Anterior cingulate cortex (tissue), 58 donors: ENCODE measurements at regions not wholly inside any gene's neighbourhood (a gene's known extent, or its start where the extent isn't known, plus 50 kb on each side); places are given as distances from the start of the nearest gene placed in this dataset.
"Not testable (repeated sequence)": the region's sequence is repeated elsewhere in the genome, so short reads cannot be mapped to it uniquely, and the experiment has no call there.

Experiments
- DNase-seq, 58 donors: peaks; one replicate each; lab custom pipeline; 2025; lab: John Stamatoyannopoulos, UW

DNA sequence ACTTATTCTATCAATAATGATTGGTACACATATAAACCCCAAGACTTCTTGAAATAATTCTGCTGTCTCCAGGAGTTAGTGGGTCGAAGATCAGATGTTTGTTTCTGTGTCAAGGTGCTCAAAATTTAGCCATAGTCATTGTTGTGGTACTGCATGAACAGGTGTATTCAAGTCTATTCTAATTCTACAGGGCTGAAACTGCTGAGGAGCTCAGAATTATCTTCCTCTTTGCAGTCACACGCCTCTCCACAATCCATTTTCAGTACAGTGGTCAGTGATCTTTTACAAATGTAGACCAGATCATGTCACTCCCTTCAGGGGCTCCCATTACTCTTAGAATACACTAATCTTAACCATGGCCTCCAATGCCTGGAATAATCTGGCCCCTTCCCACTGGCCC lies 527.5 kb downstream of the NTRK3 start:
- no peak for DNase-seq

DNA sequence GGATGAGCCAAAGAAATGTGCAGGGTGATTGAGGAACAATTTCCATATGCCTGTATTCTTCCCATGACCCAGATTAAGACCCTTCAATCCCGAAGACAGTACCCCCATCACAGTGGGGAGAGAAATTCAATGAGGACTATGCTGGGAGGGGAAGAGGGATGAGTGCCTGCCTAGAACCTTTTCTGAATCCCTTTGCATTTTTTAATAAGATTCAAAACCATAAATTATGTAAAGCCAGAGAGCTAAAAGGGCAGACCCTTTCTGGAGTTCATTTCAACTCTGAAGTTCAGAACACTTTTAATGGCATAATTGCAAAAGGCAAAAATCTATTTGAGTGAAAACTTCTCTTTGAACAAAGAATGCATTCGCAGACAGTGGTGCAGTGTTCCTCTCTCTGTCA lies 529.5 kb downstream of the NTRK3 start:
- no peak for DNase-seq

DNA sequence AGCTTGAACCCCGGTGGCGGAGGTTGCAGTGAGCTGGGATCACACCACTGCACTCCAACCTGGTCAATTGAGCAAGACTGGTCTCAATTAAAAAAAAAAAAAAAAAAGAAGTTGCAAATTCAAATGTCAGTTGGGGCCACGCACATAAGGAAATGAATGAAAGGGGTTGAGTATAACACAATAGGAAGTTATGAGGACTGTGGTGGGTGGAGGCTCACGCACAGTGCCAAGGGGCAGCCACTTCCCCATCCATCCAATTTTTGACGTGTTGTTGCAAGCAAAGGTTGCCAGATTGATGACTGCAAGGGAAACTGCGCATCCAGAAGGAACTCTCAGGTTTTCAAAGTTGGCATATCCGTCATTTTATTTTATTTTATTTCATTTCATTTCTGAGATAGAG lies 532.2 kb downstream of the NTRK3 start:
- no peak for DNase-seq

DNA sequence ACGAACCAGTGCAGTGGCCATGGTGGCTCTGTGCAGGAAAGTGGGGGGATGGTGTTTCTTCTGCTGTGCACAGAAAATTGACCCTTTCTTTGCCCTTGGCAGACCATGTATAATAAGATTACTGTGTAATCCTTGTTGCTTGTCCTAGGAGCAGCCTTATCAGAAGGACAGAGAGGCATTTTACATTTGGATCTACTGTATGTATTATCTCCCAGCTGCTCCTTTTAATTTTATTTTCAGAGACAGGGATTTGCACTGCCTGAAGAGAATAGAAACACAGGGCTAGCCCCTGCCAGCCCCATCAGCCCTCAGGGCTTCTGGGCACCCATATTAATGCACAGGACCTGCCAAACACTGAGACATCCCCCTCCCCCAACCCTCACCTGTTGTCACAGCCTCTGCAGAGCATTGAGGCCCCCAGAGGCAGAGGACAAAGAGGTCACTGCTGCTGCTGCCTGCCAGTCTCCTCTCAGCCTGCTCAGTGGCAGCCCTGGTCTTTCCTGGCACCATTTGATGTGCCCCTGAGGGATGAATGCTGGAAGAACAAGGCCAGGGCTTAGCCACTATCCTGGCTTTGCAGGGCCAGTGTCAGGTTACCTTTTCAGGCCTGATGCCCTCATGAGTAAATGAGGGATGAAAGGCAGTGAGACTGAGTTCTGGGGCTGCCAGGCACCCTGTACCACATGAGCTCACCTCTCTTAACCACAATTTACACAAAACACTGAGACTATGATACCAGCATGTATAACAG lies 533.4 kb downstream of the NTRK3 start:
- no peak for DNase-seq

DNA sequence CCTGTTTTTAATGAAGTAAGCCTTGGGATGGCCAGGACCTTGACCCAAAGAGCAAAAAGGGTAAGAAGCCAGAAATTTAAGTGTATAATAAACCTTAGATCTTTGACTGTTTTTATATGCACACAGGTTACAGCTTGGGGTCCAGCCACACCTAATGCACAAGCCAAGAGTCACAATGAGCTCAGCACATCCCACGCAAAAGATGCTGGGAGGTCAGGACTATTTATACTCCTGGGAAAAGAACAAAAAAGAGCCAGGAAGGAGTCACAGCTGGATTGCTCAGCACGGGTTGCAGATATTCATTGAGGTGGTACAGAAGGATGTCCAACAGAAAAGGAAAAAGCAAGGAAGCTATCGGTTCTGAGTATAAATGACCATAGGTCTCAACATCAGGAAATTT lies 536.3 kb downstream of the NTRK3 start:
- DNase-seq: no peak

DNA sequence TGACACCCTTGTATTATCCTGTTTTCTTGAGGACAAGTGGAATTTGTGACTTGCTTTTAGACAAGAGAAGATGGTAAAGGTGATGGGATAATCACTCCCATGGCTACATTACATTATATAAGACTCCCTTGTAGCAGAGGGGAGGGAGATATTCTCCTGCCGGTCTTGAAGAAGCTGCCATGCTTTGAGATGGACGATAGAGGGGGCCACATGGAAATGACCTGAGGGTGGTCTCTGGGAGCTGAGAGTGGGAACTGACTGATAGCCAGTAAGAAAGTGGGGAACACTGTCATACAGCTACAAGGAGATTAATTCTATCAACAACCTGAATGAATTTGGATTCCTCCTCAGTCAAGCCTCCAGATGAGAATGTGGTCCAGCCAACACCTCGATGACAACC lies 540.1 kb downstream of the NTRK3 start:
- DNase-seq: no peak

DNA sequence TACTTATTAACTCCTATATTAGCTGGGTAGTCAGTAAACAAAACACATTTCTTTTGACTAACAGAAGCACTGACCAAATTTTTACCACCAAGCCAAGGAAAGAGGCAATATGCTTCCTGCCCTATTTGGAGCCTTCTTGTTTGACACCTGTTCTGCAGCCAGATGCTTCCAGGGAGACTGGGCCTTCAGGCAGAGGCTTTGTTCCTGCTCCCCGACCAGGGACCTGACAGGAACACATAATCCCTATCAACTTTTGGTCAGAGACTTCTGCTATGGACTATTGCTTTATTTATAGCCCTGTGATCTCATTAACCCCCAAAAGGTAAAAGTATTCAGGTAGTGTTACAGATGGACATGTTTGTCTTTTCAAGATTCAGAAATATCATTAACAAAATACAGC lies 541.3 kb downstream of the NTRK3 start:
- no peak for DNase-seq

DNA sequence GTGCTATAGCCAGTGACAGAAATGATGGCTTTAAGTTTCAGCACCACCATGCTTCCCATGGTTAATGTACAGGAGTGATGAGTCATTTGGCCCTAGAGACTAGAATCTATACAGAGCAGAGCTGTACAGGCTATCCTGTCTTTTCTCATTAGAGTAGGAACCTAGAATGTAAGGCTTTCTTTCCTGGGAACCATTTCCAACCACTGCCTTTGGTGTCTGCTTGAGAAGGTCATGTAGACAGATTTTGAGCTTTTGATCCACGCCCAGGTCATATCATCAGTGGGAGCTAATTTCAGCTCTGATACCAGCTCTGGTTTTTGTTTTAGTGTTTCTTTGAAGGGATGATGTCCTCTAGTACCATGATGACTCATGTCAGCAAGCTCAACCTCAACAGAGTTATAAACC lies 543.1 kb downstream of the NTRK3 start:
- no peak for DNase-seq

DNA sequence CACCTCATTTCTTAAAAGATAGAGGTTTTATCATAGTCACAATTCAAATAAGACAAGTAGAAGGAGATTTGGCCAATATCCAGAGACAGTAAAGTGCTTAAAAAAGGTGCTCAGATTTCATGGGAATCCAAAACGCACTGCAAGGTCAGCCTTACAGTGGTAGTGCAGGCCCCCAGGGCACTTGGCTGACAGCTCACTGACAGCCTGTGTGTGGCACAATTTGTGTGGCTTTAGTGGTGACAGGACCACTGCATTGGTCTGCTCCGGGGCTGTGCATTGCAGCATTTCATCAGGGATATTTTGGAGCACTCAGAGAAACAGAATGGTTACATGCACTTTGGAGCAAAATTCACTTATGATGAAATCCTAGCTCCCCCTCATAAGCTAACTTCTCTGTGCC lies 544.3 kb downstream of the NTRK3 start:
- no peak for DNase-seq

DNA sequence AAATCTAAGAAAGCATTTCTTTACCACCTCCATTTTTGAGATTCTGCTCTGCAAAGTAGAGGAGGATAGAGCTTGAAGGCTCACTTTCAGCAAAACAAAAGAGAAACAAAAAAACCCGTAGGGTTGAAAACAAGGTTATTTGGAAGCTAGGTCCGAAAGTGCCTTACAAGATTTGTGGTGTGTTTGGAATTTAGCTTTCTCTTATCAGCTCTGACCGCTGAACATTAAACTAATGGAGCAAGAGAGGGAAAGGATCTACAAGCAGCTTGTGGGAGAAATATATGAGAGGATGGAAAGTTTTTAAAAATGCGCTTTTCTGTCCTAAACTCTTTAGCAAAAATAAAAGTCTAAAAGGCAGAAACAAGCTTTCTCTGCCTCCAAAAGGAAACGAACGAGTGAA lies 545.5 kb downstream of the NTRK3 start:
- DNase-seq: no peak

DNA sequence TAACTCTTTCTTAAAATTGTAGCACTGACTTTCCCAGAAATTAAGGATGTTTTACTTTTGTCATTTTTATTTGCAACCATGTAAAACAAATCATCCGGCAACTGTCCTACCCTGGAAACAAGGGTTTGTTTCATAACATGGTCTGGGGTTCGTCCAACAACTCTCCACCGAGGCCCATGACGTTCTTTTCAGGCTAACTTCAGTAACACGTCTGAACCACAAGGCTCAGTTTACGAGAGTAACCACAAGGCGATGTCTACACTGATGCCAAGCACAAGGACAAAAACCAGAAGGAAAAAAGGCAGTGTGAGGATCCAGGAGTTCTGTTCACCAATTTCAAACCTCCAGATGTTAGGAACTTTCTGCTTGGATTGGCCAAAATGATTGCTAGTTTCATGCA lies 546.1 kb downstream of the NTRK3 start:
- no peak for DNase-seq

DNA sequence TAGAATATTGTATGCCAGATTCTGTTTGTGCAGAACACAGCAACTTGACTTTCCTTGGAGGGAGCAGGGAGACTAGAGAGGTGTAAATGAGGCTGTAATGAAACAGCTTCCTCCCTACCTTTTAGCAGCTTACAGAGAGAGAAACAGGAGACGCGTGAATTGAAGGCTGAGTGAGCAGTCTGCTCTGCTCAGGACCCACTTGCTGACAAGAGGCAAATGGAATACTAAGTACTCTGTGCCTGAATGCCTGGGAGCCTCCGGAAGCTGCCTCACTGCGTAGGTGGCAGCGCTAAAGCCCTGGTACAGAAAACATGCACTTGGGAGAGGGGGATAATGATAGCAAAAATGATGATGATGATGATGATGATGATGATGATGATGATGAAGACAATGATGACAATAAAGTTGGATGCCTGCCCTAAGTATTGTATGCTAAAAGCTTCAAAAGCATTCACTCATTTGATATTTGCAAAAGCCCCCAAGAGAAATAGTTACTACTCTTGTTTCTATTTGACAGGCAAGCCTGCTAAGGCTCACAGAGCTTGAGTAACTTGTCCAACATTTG lies 548.9 kb downstream of the NTRK3 start:
- peak in 9 of 58 donors; percentile 2 to 20 (median 5) for DNase-seq

DNA sequence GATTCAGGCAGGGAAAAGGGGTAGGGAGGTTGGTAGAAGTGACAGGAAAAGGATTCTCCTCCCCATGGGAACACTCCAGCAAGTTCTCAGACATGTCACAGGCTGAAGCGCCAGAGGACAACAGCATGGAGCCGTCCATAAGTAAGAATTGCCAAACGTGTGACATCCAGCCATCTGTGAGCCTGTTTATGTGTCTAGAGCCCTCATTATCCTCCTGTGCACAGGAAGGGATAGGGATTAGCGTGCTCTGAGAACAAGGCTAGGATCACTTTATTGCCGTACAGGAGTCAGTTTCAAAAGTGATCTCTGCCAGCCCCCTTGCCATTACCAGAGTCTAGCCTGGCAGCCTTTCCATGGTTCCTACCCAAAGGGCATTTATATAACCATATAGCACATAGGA lies 549.5 kb downstream of the NTRK3 start:
- DNase-seq: no peak

DNA sequence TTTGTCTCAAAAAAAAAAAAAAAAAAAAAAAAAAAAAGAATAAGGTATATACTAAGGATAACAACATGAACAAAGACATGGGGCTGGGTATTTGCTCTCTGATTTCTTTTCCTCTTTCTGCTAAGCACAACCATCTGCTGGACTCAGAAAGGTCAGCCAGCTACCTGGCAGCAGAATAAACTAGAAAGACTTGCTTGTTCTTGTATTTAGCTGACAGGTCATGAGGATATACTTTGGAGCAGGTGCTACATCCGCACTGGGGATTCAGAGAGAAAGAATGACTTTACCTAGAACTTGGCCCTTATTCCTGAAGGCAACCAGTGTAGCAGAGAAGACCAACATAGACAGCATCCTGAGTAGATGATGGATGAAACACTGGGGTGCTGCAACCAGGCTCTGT lies 550.5 kb downstream of the NTRK3 start:
- no peak for DNase-seq

DNA sequence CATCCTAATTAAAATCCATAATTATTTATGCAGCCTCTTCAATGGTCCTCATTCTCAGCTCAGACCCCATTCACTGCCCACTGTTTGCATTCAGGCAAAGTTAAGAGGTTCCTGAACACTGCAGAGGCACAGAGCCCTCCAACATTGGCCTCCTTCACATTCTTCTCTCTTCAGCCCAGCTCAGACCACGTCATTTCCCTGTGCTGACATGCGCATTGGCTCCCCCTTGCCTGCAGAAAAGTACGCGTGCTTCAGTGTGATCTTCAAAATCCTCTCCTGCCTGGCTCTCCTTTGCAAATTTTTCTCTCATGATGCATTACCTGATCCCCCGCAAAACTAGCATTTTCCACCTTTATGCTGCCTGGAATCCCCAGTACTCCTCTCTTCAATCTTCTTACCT lies 552.3 kb downstream of the NTRK3 start:
- no peak for DNase-seq

DNA sequence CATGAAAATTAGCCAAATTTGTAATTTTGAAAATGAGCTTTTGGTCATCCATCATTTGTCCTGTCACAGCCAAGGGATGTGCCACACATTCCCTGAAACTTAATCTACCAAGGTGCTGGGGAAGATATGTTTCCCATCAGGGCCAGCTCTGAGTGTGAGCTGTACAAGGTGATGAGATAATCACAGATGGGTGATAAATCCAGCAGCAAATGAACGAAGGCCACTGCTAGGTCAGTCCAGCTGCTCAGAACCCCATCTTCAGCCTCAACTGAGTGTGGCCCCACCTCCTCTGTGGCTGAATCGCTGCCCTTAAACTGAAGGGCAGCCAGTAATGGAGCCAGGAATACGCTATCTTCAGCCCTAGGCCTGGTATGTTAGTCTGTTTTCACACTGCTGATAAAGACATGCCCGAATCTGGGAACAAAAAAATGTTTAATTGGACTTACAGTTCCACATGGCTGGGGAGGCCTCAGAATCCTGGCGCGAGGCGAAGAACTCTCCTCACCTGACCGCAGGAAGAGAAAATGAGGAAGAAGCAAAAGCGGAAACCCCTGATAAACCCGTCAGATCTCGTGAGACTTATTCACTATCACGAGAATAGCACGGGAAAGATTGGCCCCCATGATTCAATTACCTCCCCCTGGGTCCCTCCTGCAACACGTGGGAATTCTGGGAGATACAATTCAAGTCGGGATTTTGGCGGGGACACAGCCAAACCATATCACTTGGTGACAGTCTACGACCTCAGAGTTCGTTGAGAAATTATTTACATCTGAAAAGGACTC lies 553.0 kb downstream of the NTRK3 start:
- no peak for DNase-seq

DNA sequence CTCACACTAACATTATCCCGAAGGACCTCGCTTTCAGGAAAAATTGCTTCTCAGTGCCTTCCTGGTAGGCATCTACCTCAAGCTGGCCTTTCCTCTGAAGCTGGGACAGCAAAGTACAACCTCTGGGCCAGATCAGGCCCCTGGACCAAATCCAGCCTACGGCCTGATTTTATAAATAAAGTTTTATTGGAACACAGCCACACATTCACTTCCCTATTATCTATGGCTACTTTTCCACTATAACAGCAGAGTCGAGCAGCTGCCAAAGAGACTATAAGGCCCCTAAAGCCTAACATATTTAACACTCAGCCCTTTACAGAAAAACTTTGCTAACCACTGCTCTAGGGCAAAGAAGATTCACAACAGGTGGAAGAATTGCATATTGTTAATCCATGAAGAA lies 554.3 kb downstream of the NTRK3 start:
- DNase-seq: no peak

DNA sequence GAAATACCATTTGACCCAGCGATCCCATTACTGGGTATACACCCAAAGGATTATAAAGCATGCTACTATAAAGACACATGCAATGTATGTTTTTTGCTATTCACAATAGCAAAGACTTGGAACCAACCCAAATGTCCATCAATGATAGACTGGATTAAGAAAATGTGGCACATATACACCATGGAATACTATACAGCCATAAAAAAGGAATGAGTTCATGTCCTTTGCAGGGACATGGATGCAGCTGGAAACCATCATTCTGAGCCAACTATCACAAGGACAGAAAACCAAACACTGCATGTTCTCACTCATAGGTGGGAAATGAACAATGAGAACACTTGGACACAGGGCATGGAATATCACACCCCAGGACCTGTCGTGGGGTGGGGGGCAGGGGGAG lies 558.1 kb downstream of the NTRK3 start:
- not testable (repeated sequence) for DNase-seq

DNA sequence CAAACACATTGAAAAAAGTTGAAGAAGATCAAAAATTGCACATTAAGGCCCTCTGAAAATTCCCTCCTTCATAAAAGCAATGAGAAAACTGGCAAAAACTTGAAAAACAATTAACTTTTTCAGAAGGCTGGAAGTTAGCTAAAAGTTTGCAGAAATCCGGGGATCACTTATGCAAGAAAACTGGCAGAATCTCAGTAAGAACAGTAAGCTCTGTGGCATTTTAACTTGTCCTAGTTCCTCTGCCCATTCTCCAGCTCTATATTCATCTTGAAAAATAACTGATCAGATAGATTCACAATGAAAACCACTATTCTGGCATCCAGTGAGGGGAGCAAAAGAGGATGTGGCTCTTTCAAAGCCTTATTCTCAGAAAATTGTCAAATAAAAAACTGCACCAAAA lies 566.8 kb downstream of the NTRK3 start:
- no peak for DNase-seq

DNA sequence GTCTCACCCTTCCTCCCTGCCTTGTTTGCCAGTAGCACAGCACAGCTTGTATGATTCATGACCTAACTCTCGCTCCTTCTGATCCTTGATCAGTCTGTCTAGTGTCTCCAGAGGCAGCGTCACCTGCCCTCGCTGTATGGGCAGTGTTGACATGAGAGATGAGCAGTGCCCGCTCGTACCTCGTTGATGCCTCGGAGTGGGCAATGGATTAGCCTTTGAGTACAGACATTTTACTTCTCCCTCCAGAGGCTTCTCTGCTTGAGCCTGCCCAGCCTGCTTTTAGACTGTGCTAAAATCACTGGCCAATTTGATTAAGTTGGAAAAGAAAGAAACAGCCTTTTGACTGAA lies 569.0 kb downstream of the NTRK3 start:
- no peak for DNase-seq

DNA sequence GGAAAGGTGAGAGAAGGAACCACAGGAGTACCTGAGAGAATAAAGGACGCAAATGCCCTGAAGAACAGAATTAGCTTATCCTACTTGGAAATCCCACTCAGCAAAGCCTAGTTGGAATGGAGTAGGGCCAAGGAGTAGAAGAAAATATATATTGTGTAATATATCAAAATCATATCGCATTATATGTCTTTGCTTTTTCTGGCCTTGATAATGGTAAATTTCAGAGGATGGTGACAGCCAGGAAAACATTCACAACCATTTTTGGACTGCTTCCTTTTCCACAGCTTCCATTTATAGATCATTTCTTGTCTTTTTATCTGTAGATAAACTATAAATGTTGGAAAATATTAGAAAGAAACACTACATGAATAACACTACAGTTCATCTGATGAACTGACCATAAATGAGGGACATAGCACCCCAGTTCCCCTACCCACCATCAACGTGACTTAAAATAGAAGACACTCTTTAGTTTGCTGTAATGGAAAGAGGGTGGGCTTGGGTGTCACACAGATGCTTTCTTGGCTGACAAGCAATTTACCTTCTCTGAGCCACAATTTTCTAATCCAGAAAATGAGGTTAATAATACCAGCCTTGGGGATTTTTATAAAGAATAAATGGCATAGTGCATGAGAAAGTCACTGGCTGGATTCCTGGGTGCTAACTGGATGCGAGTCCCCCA lies 569.6 kb downstream of the NTRK3 start:
- DNase-seq: no peak
